ENCODE measurements at regions not wholly inside any gene's neighbourhood (a gene's known extent, or its start where the extent isn't known, plus 50 kb on each side); places are given as distances from the start of the nearest gene placed in this dataset.

DNA sequence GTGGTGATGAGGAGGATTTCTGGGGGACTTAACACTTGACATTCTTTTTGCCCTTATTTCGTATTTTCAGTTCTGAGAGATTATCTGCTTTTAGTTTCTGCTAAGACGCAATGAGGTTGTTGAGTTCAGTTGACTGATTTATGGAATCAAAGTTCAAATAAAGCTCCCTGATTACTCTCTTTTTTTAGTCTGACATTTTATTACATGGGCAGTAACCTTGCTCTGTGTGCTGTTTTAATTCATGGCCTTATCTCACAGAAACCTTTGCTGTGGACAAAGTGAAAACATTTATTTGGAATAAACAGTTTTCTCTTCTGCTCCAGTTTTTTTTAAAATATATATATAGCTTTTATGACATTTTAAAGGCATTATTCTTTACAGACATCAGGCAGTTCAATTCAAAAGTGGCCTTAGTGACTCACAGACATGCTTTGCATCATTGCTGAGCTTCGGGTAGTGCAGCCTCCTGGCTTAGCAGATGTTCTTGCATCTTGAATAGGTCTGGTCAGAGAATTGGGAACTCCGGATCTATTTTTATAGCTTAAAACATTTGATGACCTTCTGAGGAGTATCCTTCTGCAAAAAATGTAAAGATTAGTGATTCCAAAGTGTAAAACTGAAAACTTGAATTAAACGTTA, 162.9 kb downstream of the FAM170A start:
- no peak for DNase-seq (ENCODE audit: low read depth)

DNA sequence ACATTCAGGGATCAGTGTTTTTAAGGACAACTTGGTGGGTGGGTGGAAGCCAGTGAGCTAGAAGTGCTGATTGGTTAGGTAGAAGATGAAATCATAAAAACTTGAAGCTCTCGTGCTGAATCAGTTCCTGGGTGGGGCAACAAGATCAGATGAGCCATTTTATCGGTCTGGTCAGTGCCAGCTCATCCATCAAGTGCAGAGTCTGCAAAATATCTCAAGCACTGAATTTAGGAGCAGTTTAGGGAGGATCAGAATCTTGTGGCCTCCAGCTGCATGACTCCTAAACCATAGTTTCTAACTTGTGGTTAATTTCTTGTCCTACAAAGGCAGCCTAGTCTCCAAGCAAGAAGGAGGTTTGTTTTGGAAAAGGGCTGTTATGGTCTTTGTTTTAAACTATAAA, 166.4 kb downstream of the FAM170A start:
- no peak for DNase-seq (ENCODE audit: low read depth)

DNA sequence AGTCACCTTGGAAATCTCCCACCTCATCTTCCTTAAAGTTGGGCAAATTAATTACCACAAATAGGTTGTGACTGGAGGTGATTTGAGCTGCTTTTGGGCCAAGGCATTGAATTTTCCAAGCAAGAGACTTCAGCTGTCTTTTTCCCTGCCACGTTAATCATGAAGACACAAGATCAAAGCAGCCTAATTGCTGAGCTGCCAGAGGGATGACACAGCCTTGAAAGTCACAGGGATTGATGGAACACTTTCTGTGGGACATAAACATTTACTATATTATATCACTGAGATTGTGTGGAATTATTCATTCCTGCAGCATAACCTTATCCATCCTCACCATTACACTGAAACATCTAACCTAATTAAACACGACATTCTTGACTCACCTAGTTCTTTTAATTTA, 172.2 kb downstream of the FAM170A start:
- DNase-seq (ENCODE audit: low read depth): no peak

DNA sequence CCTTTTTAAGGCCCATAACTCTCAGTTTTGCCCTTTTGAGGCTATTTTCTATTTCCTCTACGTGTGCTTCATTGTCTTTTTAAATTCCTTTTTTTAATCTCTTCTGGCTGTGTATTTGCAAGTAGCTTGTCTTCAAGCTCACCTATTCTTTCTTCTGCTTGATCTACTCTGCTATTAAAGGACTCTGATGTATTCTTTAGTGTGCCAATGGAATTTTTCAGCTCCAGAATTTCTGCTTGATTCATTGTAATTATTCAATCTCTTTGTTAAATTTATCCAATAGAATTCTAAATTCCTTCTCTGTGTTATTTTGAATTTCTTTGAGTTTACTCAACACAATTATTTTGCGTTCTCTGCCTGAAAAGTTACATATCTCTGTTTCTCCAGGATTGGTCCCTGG, 178.7 kb downstream of the FAM170A start:
- no peak for DNase-seq (ENCODE audit: low read depth)

DNA sequence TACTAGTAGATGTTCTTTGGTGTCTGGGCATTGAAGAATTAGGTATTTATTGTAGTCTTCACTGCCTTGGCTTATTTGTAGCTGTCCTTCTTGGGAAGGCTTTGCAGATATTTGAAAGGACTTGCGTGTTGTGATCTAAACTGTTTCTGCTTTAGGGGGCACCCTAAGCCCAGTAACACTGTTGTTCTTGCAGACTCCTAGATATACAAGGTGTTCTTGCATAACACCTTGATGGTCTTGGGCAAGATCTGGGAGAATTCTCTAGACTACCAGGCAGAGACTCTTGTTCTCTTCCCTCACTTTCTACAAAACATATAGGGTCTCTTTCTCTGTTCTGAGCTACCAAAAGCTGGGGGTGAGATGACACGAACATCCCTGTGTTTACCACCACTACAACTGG, 179.1 kb downstream of the FAM170A start:
- DNase-seq (ENCODE audit: low read depth): no peak

DNA sequence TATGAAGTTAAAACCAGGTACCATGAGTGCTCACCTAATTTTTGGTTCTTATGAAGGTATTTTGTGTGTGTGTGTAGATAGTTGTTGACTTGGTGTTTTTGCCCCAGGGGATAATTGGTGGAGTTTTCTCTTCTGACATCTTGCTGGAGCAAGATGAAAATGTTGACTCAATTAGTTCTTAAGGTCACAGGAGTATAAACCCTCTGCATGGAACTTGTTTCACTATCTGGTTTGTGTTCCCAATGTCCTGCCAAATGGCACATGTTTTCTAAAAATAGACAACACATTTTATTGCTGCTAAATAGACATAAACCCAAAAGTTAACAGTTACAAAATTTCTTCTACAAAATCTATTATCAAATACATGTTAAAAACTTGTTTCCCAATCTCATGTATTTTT, 180.9 kb downstream of the FAM170A start:
- DNase-seq (ENCODE audit: low read depth): no peak

DNA sequence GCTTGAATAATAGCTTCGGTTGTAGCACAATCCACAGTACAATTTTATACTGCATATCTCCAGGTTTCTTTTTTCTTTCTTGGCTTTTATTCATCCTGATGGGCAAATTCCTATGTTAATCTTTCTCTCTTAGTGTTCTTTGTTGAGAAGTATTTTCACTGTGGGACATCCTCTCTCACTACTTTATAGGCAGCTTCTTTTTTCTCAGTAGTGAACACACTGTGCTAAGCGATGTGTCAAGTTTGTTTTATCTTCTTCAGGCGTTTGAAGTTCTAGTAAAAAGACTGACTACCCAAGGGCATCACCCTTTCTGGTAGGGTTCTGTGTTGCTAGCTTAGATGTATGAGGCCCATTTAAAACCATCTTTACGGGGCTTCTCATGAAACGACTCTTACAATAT, 182.1 kb downstream of the FAM170A start:
- DNase-seq (ENCODE audit: low read depth): no peak

DNA sequence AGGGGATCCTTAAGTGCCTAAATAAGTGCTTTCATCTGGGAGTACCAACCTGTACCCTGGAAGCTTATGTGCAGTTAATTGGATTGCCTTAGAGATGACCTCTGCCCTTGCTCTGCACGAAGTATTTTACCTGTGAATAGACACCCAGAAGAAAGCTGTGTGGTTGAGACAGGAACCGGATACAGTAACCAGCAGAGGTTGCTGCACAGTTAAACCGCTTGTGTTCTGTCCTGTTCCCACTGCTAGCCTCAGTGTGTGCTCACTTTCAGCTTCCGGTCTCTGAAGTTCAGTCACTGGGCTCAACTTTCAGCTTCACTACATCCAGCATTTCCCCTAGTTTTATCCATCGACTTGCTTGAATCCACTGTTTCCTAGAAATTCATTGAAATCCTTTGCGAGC, 185.3 kb downstream of the FAM170A start:
- DNase-seq (ENCODE audit: low read depth): no peak

DNA sequence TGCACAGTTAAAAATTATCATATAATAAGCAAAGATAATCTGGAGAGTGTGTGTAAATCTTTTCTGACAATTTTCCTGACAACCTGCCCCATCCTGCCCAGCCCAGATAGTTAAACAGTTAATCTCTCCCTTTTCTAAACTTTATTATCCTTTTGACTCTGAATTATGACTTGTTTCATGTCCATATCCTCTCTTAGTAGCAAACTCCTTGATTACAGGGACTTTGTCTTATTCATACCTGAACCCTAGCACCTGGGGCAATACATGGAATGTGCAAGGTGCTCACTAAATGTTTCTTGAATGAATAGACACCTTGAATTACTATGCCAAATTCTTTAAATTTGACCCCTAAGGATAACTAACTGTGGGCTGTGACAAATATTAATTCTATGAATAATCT, 186.7 kb downstream of the FAM170A start:
- DNase-seq (ENCODE audit: low read depth): no peak

DNA sequence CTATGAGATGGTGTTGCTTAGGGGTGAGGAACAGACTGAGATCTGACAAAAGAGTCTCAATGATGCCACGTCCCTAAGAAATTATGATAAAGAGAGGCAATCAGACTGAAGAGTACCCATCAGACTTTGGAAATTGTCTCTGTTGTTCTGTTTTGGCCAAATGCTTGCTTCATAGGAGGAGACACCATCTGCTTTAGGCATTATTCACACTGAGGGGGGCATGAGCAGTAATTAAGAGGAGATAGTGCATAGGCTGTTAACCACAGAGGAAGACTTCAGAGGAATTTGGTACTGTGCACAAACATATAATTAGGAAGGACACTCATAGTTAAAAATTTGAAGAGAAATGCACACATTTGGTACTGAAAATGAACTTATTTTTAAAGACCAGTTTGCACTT, 190.7 kb downstream of the FAM170A start:
- DNase-seq (ENCODE audit: low read depth): no peak

DNA sequence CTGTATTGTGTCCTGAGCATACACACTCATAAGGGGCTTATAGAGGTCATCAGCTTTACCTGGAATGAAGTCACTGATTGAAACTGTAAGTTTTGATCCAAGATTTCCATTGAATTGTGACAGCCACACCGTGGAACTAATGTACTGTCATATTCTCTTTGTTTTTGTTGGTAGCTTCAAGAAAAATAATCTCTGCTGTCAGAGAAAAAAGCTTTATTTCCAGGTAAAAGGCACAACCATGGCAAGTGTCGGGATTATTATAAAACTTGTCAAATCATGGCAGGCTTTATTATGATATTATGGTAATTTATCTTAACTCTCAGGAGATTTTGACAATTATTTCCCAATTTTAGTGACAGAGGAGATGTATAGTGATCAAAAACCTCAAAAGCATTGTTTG, 191.2 kb downstream of the FAM170A start:
- no peak for DNase-seq (ENCODE audit: low read depth)

DNA sequence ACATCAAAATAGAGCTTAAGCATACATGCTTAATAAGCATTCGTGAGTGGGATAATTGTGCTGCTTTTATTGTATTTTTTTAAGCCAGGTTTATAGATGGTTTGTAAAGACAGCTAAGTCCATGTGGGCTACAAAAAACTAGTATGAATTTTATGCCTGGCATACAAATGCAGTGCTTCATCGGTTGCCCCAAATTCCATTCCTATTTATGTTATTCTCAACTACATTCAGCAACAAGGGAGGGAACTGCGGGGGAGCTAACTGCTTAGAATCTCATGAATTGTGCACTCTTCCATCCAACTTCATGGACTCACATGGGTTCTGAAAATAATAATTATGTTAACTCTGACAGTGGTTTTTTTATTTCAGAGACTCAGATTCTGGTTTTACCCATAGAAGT, 199.2 kb downstream of the FAM170A start:
- no peak for DNase-seq (ENCODE audit: low read depth)

DNA sequence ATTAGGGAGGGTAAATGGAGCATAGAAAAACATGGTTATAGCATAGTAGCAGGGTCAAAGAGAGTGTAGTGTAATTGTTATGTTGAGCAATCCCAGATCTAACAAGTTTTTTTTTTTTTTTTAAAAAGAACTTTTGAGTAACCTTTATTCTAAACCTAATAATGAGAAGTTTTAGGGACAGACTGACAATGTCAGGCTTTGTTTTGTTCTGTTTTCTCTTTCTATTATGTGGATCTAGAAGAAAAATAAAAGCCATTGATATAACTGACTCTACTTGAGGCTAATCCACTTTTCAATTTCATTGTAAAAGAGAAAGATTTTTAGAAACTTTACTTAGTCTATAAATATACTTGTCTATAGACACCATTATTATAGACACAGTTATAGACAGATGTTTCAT, 200.0 kb downstream of the FAM170A start:
- DNase-seq (ENCODE audit: low read depth): no peak

DNA sequence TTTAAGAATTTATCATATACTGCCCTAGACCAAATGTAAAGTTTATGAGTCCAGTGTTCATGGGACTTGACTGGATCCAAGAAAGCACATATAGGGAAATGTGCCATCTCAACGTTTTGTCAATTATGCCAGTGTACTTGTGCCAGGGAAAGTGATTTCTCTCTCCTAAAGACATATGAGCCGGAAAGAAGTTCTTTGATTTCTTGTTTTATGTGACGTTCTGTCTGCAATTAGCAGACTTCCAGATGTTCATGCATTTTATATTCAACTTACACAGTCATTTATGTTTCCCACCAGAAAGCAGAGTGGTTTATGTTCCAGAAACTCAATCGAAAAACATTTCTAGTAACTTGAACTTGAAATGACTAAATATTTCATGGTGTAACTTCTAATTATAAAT, 203.8 kb downstream of the FAM170A start:
- DNase-seq (ENCODE audit: low read depth): no peak

DNA sequence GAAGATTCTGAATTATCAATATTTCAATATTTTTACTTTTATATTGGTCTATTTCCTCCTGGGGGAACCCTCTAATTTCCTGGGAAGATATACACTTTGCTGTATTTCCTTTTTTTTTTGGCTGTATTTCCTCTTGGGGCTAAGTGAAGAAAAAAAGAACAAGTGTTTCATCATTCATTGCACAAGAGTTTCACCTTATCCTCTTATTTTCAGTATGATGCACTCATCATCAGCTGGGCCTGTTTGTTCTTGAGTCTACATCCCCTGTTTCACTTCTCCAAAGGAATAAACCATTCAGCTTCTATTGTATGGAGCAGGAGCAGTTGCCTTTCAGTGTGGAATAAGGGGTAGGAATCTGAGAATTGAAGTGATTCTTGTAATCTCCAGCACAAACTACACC, 210.8 kb downstream of the FAM170A start:
- no peak for DNase-seq (ENCODE audit: low read depth)

DNA sequence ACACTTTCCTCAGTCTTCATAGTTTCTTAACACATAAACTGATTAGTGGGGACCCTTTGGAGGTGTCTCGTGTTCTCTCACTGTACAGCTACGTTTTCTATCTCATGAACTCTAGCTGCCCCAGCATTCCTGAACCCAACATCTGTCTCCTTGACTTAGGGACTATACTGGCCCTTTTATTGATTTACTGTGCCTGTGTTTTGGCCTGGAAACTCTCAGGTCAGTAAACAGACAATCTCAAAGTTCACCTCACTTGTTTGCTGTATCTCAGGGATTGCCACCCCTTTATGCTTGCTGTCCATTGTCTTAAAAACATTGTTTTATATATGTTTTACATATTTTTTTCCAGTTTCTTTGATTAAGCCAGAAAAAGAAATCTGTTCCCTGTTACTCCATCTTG, 222.8 kb downstream of the FAM170A start:
- DNase-seq (ENCODE audit: low read depth): no peak

DNA sequence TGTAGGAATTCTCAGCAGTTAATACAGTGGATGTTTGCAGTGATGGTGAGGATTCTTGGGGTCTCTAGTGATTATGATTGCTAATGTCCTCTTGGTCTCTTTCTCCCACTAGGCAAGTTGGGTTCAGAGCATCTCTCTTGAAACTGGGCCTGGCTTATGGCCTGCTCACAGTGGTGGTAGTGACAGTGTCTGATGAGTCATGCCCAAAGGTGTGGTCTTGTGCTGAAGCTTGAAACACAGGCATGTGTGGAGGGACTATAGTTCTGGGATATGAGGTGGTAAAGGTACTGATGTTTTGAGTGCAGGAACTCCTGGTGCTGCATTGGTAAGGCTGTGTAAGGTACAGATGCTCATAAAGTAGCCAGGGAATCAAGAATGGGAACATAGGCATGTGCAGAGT, 231.1 kb downstream of the FAM170A start:
- DNase-seq (ENCODE audit: low read depth): no peak

DNA sequence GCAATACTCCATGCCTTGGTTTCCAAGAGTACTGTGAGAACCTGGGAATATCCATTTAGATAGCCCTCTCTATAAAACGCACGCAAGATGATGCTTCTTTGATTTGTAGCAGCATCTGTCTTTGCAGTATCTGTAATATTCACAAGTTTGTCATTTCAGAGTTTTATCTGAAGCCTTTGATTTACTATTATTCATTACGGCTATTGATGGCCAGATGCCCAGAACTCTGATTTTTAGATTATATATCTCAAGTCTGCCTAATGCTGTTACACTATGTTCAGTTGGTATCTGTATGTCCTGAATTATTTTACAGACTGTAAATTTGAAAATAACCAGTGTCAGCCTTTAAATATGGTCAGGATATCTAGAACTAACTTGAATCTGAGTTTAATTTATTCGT, 233.3 kb downstream of the FAM170A start:
- no peak for DNase-seq (ENCODE audit: low read depth)

DNA sequence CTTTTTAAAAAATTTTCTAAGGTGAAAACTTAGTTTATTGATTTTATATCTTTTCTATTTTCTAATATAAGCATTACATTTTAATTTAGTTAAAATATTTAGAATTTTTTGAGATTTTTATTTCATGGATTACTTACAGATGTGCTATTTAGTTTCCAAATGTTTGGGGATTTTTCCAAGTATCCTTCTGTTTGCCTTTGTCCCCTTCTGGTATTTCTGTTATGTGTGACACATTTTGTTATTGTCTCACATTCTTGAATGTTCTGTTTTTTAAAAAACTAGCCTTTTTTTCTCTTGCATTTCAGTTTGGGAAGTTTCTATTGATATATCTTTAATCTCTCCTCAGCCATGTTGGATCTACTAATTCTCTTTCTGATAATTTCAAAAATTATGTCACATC, 234.9 kb downstream of the FAM170A start:
- DNase-seq (ENCODE audit: low read depth): no peak

DNA sequence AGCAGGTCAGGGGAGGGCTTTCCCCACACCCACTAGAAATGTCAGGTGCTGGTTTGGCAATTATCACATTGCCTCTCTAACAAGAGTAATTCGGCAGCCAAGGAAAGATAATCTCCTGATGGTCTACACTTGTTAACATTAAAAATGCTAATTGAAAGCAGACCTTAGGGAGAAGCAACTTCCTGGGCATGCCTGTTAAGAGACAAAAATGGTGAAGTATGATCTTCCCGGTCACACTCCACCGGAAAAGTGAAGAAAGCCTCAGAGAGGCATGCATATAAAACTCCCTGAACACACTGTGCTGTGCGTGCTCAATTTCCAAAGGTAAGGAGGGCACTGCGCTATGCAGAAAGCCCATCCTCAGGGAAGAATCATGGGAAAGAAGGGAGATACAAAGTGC, 244.3 kb downstream of the FAM170A start:
- DNase-seq (ENCODE audit: low read depth): no peak

DNA sequence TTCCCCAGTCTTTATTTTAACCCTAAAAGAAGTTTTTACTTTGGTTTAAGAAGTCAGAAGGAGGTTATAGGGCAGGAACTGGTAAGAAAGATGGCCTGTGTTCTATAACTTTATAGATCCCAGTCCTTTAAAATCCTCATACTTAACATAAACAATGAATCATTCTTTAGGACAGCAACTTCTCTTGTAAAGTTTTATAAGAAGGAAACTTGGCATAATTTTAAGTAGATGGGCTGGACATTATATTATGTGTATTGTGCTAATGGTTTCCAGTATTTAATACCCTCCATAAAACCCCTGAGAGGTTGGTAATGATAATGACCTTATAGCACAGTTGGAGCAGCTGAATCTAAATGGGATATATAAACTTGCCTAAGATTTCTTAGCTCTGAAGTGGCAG, 247.2 kb downstream of the FAM170A start:
- DNase-seq (ENCODE audit: low read depth): no peak

DNA sequence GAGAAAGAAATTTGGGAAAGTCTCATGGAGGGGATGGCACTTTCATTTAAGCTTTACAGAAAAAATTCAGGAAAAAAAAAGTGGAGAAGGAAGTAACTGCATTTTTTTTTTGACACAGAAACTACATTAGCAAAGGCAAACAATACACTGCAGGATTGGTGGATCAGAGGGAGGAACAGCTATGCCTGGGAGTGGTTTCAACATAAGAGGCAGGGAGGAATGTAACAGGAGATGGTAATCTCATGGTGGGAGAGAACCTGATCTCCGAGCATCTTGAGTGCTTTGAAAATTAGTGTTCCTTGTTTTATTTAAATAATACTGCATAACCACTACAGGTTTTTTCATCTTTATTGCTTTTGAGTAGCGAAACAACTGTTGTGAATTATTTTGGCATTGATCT, 249.4 kb downstream of the FAM170A start:
- DNase-seq (ENCODE audit: low read depth): no peak

DNA sequence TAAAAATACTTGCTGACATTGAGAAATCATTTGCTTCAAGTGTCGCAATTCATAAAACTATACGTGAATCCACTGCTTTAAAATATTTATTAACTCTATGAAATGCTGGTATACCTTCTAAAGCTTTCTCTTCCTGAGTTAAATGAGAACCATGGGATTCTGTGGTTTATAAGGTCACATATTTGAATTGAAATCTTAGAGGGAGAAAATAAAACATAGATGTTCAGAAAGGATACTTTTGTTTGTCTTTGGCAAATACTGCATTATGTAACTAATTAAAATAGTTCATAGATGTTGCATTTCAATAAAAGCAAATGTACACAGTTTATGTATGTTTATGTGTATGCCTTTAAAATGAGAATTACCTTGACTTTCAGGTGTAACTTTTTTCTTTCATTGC, 250.1 kb downstream of the FAM170A start:
- DNase-seq (ENCODE audit: low read depth): no peak

DNA sequence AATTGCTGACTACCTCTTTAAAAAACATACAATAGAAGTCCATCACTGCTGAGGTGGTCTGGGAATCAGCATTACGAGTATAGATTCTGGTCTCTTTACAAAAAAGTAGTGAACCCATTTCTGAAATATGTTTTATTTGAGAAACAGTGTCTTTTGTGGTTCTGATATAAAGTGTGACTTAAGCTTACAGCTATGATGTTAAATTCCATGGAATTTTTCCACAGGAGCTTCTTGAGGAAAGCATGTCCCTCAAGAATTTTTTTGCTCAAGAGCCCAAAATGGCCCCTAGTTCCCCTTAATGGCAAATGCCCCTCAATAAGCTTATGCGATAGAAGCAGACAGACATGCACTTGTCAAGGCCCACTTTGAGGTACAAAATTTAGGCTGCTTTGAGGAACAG, 265.7 kb downstream of the FAM170A start:
- no peak for DNase-seq (ENCODE audit: low read depth)

All from GM04503 (cell line).